NCI-H1092 (cell line): ENCODE measurements at regions not wholly inside any gene's neighbourhood (a gene's known extent, or its start where the extent isn't known, plus 50 kb on each side); places are given as distances from the start of the nearest gene placed in this dataset.

Source experiments
- DNase-seq: peaks from one replicate; lab custom pipeline; 2025; lab: John Stamatoyannopoulos, UW

DNA sequence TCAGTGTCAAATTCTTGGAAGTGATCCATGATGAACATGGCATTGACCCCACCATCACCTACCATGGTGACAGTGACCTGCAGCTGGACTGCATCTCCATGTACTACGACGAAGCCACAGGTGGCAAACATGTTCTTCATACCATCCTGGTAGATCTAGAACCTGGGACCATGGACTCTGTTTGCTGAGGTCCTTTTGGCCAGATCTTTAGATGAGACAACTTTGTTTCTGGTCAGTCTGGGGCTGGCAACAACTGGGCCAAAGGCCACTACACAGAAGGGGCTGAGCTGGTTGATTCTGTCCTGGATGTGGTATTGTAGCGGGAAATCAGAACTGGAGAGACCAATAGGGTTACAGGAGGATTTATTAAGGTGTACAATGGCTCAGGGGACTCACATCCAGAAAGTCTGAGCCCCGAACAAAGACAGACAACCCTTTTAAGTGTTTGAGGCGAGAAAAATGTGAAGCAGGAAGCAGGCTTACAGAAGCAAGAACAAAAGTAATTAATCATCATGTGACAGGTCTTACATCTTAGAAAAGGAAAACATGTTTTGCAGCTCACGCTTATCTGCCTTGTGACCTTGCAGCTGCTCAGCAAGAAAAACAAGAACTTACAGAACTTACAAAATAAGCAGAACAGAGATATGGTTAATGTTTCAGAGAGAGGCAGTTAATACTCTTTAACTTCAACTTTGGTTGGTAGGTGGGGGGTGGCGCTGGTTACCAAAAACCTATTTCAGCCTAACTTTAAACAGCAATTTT is 58.8 kb upstream of the MOCS1 start:
- no peak for DNase-seq
